ENCODE measurements at regions not wholly inside any gene's neighbourhood (a gene's known extent, or its start where the extent isn't known, plus 50 kb on each side); places are given as distances from the start of the nearest gene placed in this dataset.

DNA sequence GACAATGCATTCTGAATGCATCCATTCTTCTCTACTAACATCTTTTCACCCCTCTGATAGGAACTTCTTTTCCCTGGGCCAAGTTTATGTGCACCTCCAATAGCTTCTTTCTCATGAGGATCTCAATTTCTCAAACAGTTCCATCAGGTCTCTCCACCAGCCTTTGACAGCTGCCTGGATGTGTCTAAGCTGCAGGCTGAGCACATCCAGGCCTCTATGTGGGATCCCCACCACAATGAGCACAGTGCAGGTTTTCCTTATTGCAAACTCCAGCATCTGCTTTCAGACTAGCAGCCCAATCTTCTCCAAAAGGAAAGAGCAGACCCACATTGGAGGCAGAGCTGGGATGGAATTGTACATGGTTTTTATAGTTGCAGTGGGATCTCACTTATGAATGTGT, 145.3 kb upstream of the TBX20 start:
- TF ChIP-seq, protein P1, sequence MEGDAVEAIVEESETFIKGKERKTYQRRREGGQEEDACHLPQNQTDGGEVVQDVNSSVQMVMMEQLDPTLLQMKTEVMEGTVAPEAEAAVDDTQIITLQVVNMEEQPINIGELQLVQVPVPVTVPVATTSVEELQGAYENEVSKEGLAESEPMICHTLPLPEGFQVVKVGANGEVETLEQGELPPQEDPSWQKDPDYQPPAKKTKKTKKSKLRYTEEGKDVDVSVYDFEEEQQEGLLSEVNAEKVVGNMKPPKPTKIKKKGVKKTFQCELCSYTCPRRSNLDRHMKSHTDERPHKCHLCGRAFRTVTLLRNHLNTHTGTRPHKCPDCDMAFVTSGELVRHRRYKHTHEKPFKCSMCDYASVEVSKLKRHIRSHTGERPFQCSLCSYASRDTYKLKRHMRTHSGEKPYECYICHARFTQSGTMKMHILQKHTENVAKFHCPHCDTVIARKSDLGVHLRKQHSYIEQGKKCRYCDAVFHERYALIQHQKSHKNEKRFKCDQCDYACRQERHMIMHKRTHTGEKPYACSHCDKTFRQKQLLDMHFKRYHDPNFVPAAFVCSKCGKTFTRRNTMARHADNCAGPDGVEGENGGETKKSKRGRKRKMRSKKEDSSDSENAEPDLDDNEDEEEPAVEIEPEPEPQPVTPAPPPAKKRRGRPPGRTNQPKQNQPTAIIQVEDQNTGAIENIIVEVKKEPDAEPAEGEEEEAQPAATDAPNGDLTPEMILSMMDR (IDR thresholded peaks at IDR 0.05): no peak
- TF ChIP-seq POLR2A (IDR thresholded peaks at IDR 0.05): no peak
